HG02852 (cell line): ENCODE measurements at regions not wholly inside any gene's neighbourhood (a gene's known extent, or its start where the extent isn't known, plus 50 kb on each side); places are given as distances from the start of the nearest gene placed in this dataset.
A peak's percentile ranks its signal among the peaks of the same experiment; 100 is the strongest.
"Not testable (repeated sequence)": the region's sequence is repeated elsewhere in the genome, so short reads cannot be mapped to it uniquely, and the experiment has no call there.

Experiments
- ATAC-seq: cut with Tn5 transposase; IDR thresholded peaks from one replicate; pipeline ENCODE4 v1.9.1; 2021; ENCODE audit warnings: mild to moderate bottlenecking, moderate library complexity; ENCODE audit not compliant: unreplicated experiment

DNA sequence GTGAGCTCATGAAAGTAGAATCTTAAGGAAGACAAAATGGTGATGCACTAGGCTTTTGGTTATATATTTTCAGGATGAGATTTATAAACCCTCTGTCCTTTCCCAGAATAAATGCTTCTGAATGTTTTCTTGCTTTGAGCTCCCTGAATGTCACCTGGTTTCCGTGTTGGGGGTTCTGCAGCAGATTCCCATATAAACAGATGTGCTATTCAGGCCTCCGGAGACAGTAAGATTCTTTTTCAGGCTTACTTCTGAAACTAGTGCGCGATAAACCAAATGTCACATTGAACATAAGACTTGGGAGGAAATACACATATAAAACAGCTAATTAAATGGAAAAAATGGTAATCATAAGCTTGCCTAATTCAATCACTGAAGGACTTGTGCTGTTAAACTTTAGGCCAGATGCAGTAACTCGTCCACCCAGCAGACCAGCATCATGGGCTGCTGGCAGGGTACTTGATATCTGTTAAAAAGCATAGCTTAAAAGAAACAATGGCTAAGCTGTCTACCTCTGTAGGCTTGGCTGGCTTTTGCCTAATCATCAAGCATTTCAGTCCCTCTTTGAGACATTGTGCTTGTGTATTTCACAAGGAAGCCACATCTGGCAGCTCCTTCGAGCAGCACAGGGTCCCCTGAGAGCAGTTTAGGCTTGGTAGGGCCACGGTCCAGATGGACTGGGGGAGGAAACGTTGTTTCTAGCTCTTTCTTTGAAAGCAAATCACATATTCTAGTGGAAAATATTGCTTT is 281.2 kb upstream of the KIAA1217 start:
- no peak for ATAC-seq

DNA sequence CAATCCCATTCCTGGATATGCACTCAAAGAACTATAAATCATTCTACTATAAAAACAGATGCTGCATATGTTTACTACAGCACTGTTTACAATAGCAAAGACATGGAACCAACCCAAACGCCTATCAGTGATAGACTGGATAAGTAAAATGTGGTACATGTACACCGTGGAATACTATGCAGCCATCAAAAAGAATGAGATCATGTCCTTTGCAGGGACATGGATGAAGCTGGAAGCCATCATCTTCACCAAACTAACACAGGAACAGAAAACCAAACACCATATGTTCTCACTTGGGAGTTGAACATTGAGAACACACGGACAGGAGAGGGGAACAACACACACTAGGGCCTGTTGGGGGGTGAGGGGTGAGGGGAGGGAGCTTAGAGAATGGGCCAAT is 274.9 kb upstream of the KIAA1217 start:
- not testable (repeated sequence) for ATAC-seq

DNA sequence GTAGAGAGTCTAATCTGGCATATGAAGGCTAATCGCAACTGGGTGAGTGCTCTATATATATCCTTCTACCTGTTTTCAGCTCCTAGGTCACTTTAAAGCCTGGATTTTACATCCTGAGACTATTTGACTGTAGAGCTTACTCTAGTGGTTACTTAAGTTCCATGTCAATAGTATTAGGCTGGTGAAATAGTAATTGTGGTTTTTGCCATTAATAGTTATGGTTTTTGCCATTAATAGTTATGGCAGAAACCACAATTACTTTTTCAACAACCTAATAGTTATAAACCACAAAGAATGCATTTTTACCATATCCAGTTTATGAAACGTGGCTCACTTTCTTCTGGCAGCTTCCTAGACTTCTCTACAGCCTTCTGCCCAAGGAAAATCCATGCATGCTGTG is 263.1 kb upstream of the KIAA1217 start:
- ATAC-seq, result no peak

DNA sequence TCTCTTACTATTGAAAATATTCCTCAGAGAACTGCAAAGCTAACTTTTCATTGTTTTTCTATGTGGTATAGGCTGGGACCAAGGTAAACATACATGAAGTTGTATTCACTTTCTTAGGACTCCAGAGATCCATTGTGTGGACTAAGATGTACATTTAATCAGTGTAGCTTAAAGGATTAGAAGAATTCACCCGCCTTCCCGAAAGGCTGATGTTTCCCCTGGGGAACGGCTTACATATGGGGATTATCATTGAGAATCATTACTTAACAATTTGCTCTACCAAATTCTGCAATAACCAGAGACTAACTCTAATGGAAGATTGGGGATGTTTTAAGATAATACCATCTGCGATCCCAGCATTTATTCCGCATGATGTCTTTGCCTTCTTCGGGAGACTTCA is 257.1 kb upstream of the KIAA1217 start:
- no peak for ATAC-seq

DNA sequence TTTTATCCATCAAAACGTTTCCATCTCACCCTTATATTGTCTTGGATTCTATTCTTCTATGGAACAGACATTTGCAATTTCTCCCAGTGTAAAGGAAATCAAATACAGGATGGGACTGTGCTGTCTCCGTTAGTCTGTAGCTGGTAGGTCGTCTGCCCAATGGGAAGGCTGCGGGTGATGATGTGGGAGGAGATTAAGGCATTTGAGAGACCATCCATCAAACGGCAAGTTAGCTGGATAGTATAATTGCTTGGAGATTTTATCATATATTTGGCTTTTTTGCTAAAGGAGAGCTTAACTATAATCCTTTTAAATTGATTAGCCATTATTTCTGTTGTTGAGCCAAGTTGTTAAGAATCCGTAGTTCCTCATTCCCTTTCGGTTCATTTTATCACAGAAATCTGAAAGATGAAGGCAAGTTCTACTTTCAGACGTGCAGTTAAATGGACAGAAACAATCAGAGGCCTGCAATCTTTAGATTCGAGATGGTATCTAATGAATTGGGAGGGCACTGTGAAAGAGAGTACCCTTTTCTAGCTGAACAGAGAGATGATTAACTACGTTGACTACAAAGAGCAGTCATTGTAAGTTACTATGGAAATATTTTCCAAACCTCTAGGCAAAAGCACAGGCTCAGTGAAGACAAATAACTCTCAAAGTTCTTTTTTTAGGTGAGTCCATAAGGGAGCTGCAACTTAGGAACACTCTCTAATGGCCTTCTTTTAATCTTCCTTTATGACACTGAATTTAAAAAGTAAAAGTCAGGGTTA is 253.3 kb upstream of the KIAA1217 start:
- no peak for ATAC-seq

DNA sequence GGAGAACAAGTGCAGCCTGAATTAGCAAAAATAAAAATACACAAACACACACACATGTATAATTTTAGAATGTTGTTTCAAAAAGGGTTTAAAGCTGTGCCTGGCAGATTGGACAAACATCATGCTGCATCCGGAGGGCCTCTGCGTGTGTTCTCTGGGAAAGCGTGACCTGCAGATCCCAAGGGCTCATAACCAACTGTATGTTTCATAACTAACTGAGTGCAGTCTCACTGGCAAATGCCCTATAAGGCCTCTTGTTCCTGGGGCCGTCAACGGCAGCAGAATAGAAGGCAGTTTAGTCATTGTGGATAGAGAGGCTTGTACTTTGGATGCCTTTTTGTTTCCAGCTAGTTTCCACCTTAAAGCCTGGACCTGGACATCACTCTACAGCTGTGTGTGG is 243.8 kb upstream of the KIAA1217 start:
- no peak for ATAC-seq

DNA sequence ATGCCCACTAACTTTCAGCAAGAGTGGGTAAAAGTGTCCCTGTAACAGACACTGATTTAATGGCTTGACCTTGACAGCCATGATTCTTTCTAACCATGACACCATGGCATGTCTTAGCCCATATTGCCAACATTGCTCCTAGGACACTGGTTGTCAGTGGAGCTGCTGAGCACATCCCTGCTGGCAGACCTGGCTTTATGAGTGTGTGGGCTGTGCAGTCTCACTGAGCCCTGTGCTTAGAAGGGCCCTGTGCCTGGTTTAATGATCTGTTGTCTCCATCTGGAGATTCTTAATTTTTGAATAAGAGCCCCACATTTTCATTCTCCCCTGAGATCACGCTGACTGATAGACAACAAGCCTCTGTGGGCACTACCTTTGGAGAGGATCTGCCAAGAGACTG is 243.1 kb upstream of the KIAA1217 start:
- no peak for ATAC-seq

DNA sequence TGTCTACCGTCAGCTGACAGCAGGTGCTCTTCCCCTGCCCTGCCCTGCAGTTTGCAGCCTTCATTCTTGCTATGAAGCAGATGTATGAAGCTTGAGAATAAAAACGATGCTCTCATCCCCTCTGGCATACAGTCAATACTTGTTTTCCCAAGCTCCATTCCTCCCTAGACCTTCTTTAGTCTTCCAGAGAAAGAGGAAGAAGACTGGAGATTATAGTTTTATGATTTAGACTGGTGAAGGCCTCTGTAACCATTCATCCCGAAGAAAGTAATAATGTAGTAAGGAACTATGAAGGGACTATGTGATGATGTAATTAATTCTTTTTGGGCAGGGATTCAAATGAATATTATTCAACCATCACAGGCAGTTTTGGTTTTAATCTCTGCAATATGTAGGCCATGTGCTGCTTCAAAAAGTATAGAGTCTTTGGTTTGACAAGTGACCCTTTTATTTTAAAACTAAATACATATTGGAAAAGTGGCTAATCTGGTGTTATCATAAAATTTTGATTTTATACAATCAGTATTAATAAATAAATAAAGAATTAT is 242.4 kb upstream of the KIAA1217 start:
- ATAC-seq, result no peak

DNA sequence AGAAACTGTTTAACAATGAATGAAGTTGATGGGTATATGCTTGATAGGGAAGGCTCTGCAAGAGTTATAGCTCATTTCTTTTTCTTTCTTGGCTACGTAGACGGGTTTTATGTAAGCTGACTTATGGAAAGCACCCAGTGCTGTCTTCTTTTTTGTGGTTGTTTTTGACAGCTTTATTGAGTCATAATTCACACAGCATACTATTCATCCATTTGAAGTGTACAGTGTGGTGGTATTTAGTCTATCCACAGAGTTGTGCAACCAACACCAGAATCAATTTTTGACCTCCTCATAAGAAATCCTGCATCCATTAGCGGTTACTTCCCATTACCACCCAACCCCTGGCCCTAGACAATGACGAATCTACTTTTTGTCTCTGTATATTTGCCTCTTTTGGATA is 240.6 kb upstream of the KIAA1217 start:
- ATAC-seq, result no peak

DNA sequence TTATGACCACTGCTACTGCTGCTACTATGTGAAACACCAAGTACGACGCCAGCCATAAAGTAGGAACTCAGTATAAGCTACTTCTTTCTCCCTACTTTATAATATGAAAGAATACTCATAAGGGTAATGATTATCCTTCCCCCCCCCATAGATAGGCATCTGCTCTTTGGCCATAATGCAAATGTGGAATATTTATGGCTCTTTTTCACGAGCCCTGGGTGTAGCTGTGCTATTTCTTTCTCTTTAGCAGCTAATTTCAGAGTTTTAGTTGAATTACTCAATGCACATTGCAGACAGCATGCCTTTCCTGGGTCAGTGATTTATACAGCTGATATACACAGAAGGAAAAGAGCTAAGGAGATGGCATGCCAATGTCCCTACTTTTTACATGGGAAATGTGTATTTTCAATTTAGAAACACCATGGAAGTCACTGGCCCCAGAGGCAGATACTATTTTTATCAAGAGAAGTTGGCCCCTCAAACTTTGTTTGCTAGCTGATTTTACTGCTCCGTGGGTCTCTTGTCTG is 234.1 kb upstream of the KIAA1217 start:
- no peak for ATAC-seq

DNA sequence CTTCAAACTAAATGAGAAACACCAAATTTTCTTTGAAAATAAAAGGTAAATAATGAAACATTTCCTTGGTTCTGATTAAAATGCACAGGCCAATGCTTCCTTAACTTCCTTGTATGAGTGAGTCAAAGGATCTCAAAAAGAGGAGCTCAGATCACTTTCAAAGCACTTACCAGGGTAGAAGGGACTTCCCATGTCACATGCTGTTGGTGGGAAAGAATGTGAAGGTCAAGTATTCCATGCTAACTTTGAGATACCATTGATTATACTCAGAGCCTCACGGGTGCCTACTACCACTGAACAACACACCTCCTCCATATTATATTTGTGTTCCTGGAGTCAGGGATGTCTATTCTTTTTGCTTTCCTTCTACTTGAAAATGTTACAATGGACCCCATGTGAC is 233.5 kb upstream of the KIAA1217 start:
- no peak for ATAC-seq

DNA sequence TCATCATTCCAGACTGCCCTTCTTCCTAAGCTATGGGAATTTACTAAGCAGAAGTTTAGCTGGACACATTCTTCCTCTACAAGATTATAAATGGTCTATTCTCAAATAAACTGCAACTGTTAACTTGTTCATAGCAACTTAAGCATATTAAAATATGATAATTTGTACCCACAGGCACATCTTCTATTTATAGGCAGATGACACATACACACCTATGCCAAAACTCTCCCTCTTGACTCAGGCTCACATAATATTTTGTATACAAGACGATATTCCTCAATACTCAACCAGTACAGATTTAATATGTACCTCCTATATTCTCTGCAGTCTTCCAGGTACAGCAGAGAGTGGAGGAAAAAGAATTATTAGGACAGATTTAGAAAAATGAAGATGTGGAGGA is 232.7 kb upstream of the KIAA1217 start:
- ATAC-seq, result no peak

DNA sequence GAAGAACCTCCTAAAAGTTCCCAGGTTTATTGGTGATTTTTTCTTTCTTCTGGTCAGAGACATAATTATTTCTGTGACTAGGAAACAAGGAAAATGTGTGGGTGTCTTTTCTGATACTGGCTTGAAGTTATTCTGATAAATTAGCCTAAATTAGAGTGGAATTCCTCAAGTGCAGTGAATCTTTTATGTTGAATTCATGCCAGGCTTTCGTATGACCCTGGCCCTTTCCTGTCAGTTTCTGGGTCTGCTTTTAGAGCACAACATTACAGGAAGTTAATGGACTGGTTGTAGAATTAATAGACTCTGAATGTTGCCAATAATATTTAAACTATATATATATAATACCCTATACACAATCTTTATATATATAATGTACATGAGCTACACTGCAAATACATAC is 230.6 kb upstream of the KIAA1217 start:
- no peak for ATAC-seq

DNA sequence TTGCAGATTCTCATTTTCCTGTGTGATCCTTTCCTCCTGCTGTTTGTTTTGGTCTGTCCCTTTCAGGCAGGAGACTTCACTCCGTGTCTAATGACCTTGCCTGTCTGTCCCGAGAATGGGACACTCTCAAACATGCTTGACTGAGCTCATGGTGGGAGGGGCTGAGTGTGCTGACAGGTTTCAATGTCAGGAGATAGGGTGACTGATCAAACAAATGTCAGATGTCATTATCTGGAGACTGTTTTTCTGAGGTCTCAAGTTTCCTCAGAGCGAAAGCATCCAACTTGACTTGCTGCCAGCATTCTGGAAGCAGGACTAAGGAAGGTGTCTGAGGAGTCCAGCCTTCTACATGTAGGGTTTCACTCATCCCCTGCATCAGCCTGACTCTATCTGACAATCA is 228.8 kb upstream of the KIAA1217 start:
- no peak for ATAC-seq

DNA sequence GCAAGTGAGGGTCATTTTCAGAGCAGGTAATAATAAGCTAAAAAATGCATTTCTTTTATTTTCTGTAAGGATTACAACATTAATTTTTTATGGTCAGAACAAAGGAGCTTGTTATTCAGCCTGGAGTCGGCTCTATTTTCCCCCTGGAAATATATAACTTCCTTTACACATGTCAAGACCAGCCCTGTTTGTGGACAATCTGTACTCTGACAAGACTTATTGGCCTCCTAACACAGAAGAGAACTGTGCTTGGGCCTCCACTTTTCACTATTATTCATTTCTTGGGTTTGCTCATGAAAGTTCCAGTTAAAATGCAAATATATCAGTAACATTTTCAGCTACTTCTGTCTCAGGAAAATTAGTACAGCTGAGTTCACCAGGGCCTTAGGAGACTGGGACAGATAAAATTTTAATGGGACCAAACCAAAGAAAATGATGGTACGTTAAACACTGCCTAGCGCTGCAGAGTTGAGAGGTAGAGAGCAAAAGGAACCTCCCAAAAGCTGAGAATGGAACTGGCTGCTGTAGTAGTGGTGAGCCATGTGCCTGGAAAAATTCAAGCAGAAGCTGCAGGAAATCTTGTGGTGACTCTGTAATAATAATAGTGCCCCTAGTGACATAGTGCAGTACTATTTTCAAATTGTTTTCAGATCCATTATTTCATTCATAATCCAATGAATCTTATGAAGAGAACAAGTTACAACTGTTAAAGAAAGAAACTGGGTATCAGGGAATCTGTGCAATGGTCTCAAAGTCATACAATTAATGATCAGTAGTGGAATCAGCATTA is 227.2 kb upstream of the KIAA1217 start:
- ATAC-seq, result no peak

DNA sequence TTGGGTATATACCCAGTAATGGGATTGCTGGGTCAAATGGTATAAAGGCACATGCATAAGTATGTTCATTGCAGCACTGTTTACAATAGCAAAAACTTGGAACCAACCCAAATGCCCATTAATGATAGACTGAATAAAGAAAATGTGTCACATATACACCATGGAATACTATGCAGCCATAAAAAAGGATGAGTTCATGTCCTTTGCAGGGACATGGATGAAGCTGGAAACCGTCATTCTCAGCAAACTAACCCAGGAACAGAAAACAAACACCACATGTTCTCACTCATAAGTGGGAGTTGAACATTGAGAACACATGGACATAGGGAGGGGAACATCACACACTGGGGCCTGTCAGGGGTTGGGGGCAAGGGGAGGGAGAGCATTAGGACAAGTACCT is 224.5 kb upstream of the KIAA1217 start:
- not testable (repeated sequence) for ATAC-seq

DNA sequence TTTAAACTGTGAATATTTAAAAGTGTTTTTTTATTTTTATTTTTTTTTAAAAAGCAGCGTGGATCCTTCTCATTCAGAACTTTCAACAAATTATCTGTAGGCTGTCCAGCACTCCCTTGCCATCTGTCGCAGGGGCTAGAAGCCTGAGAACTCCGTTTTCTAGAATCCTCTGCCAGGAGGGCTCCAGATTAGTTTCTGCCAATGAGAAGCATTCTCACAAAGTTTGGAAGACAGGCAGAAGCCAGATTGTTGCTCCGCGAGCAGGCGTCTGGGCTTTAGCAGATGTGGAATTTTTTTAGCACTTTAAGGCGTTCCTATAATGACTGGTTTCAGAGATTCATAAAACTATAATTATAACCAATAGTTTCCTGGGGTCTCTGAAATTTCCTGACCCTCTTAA is 220.9 kb upstream of the KIAA1217 start:
- no peak for ATAC-seq

DNA sequence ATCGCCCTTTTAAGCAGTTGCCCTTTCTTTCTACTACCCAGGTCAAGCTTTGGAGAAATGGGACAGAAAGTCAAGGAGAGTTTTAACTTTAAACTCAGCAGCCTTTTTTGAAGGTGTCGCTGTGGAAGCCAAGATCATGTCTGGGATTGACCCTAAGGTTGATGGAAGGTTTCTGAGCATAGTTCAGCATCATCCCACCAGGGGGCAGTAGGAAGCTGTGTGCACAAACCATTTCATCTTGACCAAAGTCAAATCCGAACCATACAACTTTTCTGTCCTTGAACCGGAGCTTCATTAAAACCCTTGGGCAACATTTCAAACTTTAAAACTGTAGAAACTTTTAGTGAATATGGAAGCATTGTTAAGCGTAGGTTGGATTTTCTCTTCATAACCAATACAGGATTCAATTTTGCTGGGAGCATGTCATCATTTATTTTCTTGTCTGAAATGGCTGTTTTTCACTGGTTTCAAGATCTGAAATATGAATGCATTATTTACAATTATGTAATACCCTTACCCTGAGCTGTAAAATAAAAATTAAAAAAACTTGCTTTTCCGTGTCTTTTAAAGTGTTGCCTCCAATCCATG is 214.4 kb upstream of the KIAA1217 start:
- ATAC-seq, result peak; percentile 78

DNA sequence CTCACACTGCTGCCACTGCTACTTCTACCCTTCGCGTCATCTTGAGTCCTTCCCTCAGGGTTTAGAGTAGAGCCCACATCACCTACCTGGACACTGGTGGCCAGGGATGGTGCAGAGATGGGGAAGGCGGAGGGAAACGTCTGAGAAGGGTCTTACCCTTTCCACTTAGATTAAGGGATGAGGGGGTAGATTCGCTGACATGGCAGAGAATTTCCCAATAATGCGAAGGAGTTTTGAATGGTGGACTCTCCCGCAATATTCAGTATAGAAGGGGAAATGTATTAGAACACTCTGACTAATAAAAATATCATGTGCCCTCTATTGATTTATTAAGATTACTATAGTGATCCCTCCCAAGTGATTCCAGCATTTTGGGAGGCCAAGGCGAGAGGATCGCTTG is 209.5 kb upstream of the KIAA1217 start:
- no peak for ATAC-seq

DNA sequence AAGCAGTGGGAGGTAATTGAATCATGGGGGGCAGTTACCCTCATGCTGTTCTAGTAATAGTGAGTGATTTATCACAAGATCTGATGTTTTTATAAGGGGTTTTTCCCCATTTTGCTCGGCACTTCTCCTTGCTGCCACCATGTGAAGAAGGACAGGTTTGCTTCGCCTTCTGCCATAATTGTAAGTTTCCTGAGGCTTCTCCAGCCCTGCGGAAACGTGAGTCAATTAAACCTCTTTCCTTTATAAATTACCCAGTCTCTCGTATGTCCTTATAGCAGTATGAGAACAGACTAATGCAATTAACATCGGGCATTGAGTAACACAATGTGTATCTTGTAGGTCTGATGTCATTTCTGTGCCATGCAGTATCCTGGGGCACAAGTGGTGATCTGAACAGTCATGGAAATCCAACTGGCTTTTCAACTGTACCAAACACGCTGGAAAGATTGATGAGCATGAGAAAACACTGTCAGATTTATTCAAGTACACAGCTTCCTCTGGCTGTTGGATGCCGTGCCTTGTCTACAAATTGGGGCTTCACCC is 208.6 kb upstream of the KIAA1217 start:
- no peak for ATAC-seq

DNA sequence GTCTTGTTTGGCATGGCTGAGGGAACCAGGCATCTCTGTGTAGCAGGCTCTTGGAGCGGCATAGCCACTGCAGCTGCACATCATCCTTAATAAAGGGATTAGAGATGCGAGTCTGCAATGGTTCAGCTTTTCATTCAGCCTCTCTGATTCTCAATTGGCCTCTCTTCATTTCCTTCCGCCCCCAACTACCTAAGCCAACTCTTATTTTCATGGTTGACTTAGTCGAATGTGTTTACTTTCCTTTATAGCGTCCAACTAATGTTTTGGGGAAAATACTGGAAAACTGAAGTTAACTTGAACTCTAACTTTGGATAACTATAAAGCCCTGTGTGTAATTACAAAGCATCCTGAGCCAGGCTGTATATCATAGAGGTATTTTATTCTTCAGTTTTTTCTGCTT is 202.2 kb upstream of the KIAA1217 start:
- no peak for ATAC-seq
